ENCODE measurements at regions not wholly inside any gene's neighbourhood (a gene's known extent, or its start where the extent isn't known, plus 50 kb on each side); places are given as distances from the start of the nearest gene placed in this dataset.

GRCh38 chr3:63128380-63128779 is 149.7 kb upstream of the SYNPR start:
- no peak for TF ChIP-seq CTCF (IDR thresholded peaks at IDR 0.05; ENCODE audit: low read depth, low read length)
- TF ChIP-seq POLR2A (IDR thresholded peaks at IDR 0.05; ENCODE audit: extremely low read depth, insufficient read length) = no peak
- no peak for TF ChIP-seq MYC (IDR thresholded peaks at IDR 0.05; ENCODE audit: low read depth, low read length)
- no peak for TF ChIP-seq MAX (IDR thresholded peaks at IDR 0.05; ENCODE audit: low read depth, low read length)

Measured in NB4 (cell line).